Upper lobe of left lung (tissue), 6 donors: ENCODE measurements at regions not wholly inside any gene's neighbourhood (a gene's known extent, or its start where the extent isn't known, plus 50 kb on each side); places are given as distances from the start of the nearest gene placed in this dataset.

Experiments used
- ATAC-seq, 2 donors: fragments of 200-7000 bp; cut with Tn5 transposase; one replicate each; pipeline ENCODE4 v1.9.1; 2022; ENCODE audit warnings: mild to moderate bottlenecking in 2 of 2, moderate library complexity in 2 of 2; ENCODE audit not compliant: low FRiP score in 2 of 2
- DNase-seq, 2 donors: peaks; one replicate each; pipeline ENCODE4 v3.0.0-alpha.2; 2019 to 2020
- H3K27ac ChIP-seq, 4 donors: fragments of 200-600 bp; sonication (generic); one replicate each; pipeline ENCODE4 v1.5.1; 2016 to 2019
- H3K27me3 ChIP-seq, 4 donors: fragments of 200-600 bp; sonication (generic); one replicate each; pipeline ENCODE4 v1.5.1; 2017 to 2019
- H3K36me3 ChIP-seq, 4 donors: fragments of 200-600 bp; sonication (generic); one replicate each; pipeline ENCODE4 v1.5.1; 2016 to 2019
- H3K4me1 ChIP-seq, 4 donors: fragments of 200-600 bp; sonication (generic); one replicate each; pipeline ENCODE4 v1.5.1; 2018 to 2019
- H3K4me3 ChIP-seq, 4 donors: fragments of 200-600 bp; sonication (generic); one replicate each; pipeline ENCODE4 v1.5.1; 2017 to 2019; ENCODE audit warnings: mild to moderate bottlenecking in 2 of 4, moderate library complexity in 1 of 4
- H3K9me3 ChIP-seq, 4 donors: fragments of 200-600 bp; sonication (generic); one replicate each; pipeline ENCODE4 v1.5.1; 2018 to 2019
- EP300 ChIP-seq, 4 donors: sonication (generic); formaldehyde crosslinking; IDR thresholded peaks; one replicate each; pipeline ENCODE4 v1.5.1; 2017; ENCODE audit warnings: antibody characterized with exemption in 4 of 4, control low read depth in 2 of 4
- POLR2A ChIP-seq, 4 donors: fragments of 450-650 bp; IDR thresholded peaks; one replicate each; pipeline ENCODE4 v1.5.1; 2016 to 2017; ENCODE audit warnings: antibody characterized with exemption in 4 of 4, mild to moderate bottlenecking in 2 of 4
- POLR2AphosphoS5 ChIP-seq, 2 donors: sonication (generic); formaldehyde crosslinking; IDR thresholded peaks; one replicate each; pipeline ENCODE4 v1.5.1; 2017; ENCODE audit warnings: antibody characterized with exemption in 2 of 2
- WGBS, 2 donors: methylation state at CpG; one replicate each; pipeline ENCODE4 v1.1.5; 2017 to 2018; 5-methylcytosine and 5-hydroxymethylcytosine counted together
- TF ChIP-seq, protein P1 (sequence below), 6 experiments: fragments of 450-650 bp in 4 of 6; fragments of 200-600 bp in 2 of 6; sonication (generic) in 2 of 6; IDR thresholded peaks; one replicate each; pipeline ENCODE4 v1.5.1; 2016 to 2019; ENCODE audit warnings: antibody characterized with exemption in 6 of 6
- donor health status: DM: no; HTN: no; CAD: no; lungs with moderate emphysema.
- donor health status: DM: no; HTN: yes; CAD: no; lungs with severe emphysema.

DNA sequence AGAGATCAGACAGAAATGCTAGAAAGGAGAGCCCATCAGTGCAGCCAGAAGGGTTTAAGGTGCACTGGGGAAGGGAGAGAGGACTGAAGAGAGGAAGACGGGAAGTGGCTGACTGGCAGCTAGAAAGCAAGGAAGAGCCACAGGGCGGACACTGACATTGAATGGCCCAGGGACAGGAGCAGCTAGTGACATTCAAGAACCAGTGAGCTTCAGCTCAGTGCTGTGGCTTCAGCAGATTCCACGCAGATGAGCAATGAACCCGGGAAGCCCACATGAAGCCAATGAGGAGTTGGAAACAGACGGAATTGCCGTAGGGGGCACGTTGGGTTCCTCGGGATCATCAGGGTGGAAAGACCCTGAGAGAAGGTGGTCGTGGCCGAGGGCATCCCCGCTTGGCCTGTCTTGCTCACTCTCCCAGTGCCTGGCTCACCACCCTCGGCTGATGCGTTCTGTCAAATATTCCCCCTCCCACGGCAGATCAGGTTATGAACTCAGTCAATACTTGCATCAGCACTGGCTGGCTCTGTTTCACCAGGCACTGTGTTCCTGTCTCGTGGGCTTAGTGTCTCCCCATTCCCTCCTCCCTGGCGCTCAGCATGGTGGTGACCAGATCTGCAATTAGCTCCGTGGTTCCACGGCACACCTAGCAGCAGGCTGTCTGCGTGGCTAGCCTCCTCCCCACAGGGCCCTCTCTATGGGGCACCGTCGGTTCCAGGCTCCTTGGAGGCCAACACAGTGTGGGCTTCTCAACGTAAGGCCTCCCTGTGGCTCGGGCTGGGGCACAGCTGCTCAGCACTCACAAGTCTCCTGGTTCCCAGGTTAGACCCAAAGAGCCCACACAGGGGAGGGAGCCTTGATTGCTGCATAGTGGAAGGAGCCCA lies 145.5 kb downstream of the TRIM29 start:
- no peaks in the 10 kb centered on the region for H3K9me3 ChIP-seq
- no peaks in the 10 kb centered on the region for H3K36me3 ChIP-seq
- no peaks in the 10 kb centered on the region for H3K27me3 ChIP-seq
- no peak for DNase-seq
- no peaks in the 10 kb centered on the region for H3K4me1 ChIP-seq
- no peak overlapping the region for H3K27ac ChIP-seq
- WGBS, 2 donors, result 82 to 86% methylated on average over 18 to 23 of the region's 23 CpGs
- no peak overlapping the region for H3K4me3 ChIP-seq
- ATAC-seq, result peak in 1 of 2 donors; percentile 31
- TF ChIP-seq, protein P1, sequence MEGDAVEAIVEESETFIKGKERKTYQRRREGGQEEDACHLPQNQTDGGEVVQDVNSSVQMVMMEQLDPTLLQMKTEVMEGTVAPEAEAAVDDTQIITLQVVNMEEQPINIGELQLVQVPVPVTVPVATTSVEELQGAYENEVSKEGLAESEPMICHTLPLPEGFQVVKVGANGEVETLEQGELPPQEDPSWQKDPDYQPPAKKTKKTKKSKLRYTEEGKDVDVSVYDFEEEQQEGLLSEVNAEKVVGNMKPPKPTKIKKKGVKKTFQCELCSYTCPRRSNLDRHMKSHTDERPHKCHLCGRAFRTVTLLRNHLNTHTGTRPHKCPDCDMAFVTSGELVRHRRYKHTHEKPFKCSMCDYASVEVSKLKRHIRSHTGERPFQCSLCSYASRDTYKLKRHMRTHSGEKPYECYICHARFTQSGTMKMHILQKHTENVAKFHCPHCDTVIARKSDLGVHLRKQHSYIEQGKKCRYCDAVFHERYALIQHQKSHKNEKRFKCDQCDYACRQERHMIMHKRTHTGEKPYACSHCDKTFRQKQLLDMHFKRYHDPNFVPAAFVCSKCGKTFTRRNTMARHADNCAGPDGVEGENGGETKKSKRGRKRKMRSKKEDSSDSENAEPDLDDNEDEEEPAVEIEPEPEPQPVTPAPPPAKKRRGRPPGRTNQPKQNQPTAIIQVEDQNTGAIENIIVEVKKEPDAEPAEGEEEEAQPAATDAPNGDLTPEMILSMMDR (IDR thresholded peaks at IDR 0.05), result no peak
- TF ChIP-seq EP300 (IDR thresholded peaks at IDR 0.05) (no peak), POLR2AphosphoS5 (IDR thresholded peaks at IDR 0.05) (no peak), POLR2A (IDR thresholded peaks at IDR 0.05) (no peak)

DNA sequence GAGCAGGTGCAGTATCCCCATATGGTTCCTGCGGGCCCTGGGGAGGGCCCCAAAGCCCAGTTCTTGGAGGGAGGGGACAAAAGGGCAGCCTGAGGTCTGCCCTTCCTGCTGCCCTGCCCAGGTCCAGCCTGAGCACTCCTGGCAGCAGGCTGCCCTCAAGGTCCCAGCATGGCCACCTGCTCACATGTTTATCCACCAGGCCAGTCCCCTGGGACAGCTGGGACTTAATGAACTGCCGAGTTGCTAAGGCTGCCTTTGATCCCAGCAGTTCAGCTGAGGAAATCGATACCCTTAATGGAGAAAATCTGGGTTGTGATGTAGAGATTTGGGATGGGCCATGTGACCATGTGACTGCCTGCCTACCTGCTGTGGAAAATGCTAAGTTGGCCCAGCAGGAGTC lies 146.2 kb downstream of the TRIM29 start:
- no peaks in the 10 kb centered on the region for H3K27me3 ChIP-seq
- H3K27ac ChIP-seq, result no peak overlapping the region
- H3K9me3 ChIP-seq, result no peaks in the 10 kb centered on the region
- WGBS, 2 donors, result 68 to 70% methylated on average over 2 to 3 of the region's 3 CpGs
- H3K4me3 ChIP-seq, result no peak overlapping the region
- no peaks in the 10 kb centered on the region for H3K4me1 ChIP-seq
- no peak for DNase-seq
- H3K36me3 ChIP-seq, result no peaks in the 10 kb centered on the region
- no peak for TF ChIP-seq POLR2A (IDR thresholded peaks at IDR 0.05)
- TF ChIP-seq, protein P1 (IDR thresholded peaks at IDR 0.05), result no peak
- no peak for TF ChIP-seq POLR2AphosphoS5 (IDR thresholded peaks at IDR 0.05)
- TF ChIP-seq EP300 (IDR thresholded peaks at IDR 0.05), result no peak
- no peak for ATAC-seq

DNA sequence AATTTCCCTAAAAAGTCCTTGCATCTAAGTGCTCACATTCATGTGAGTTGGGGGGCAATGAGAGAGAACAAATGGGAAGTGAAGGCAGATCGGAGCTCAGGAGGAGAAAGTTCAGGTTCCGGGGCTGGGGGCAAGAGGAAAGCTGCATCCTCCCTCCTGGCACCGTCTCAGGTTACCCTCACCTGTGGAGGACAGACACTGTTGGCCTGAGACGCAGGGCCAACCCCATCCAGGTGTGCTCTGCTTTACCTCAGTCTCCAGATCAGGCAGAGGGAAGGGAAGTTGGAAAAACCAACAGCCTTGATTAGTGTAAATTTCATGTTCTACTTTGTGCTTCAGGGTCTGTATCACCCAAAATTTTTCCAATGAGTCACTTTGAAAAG lies 146.9 kb downstream of the TRIM29 start:
- H3K36me3 ChIP-seq, result no peaks in the 10 kb centered on the region
- H3K9me3 ChIP-seq, result no peaks in the 10 kb centered on the region
- TF ChIP-seq POLR2A (IDR thresholded peaks at IDR 0.05) (no peak), EP300 (IDR thresholded peaks at IDR 0.05) (no peak), POLR2AphosphoS5 (IDR thresholded peaks at IDR 0.05) (no peak)
- TF ChIP-seq, protein P1 (IDR thresholded peaks at IDR 0.05), result no peak
- no peaks in the 10 kb centered on the region for H3K4me1 ChIP-seq
- ATAC-seq, result no peak
- no peak overlapping the region for H3K27ac ChIP-seq
- DNase-seq, result no peak
- no peak overlapping the region for H3K4me3 ChIP-seq
- no peaks in the 10 kb centered on the region for H3K27me3 ChIP-seq
- 83% methylated on average over 4 of the region's 4 CpGs for WGBS, 2 donors

DNA sequence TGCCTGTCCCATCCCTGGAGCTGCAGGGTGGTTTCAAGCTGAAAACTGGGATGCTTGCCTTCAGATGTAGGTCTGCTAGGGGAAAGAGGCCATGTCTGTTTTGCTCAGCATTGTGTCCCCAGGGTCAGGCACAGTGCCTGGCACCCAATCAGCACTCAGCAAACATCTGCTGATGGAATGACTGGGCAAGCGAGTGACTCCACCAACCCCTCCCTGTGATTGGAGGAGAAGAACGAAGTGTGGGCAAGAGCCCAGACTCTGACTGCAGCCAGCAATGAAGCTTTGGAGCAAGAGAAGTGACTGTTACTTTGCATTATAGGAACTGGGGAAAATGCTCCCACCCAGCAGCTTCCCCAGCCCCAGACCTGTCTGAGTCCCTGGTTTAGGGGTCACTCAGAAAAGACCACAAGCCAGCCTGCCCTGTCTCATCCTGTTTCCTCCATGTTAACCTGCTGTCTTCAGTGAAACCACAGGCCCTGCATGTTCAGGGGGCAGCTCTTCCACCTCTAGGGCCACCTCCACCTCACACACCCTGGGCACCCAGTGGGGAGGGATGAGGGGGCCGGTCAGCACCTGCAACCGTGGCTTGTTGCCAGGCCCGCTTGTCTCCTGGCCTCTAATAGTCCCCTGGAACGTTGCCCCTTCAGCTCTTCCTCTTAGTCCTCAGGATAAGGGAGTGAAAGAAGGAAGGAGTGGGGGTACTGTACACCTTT lies 147.4 kb downstream of the TRIM29 start:
- no peak overlapping the region for H3K4me3 ChIP-seq
- peak in 1 of 2 donors; percentile 46 for ATAC-seq
- no peak for DNase-seq
- H3K36me3 ChIP-seq, result no peaks in the 10 kb centered on the region
- no peaks in the 10 kb centered on the region for H3K4me1 ChIP-seq
- 54 to 58% methylated on average over 6 of the region's 6 CpGs for WGBS, 2 donors
- H3K27ac ChIP-seq, result no peak overlapping the region
- H3K9me3 ChIP-seq, result no peaks in the 10 kb centered on the region
- no peaks in the 10 kb centered on the region for H3K27me3 ChIP-seq
- TF ChIP-seq POLR2AphosphoS5 (IDR thresholded peaks at IDR 0.05) (no peak), POLR2A (IDR thresholded peaks at IDR 0.05) (no peak), EP300 (IDR thresholded peaks at IDR 0.05) (no peak)
- TF ChIP-seq, protein P1 (IDR thresholded peaks at IDR 0.05), result no peak
